GM10248 (cell line): ENCODE measurements at regions not wholly inside any gene's neighbourhood (a gene's known extent, or its start where the extent isn't known, plus 50 kb on each side); places are given as distances from the start of the nearest gene placed in this dataset.

Source experiments
- CTCF ChIA-PET: fragments of 300-600 bp; sonication (Branson Sonifier 250); formaldehyde crosslinking; extraction: SDS; loops from one replicate; lab custom pipeline; 2021; ENCODE audit warnings: antibody characterized with exemption; lab: Yijun Ruan, JAX
- POLR2A ChIA-PET: fragments of 350-650 bp; sonication (Branson Sonifier 250); formaldehyde crosslinking; extraction: SDS; loops from one replicate; lab custom pipeline; 2020; ENCODE audit warnings: antibody characterized with exemption; lab: Yijun Ruan, JAX
- DNase-seq: peaks from one replicate; pipeline ENCODE4 v3.0.0; 2012; ENCODE audit errors: extremely low spot score
- CTCF ChIP-seq: IDR thresholded peaks from 2 replicates; pipeline ENCODE4 v1.5.1; 2012; ENCODE audit warnings: mild to moderate bottlenecking, low read depth; ENCODE audit errors: extremely low read depth, missing control alignments, control extremely low read depth

- TF ChIP-seq CTCF, result no peak
- POLR2A ChIA-PET, result no interaction called here
- CTCF ChIA-PET, result interaction anchor here (1.0 kb wide), 1 partner anchor 14 kb away, joined by 3 read pairs; no protein-coding TSS in a partner anchor
- no peak for DNase-seq
Observed at GRCh38 chr22:44611880-44612496, 90.0 kb upstream of the PRR5 start.

- DNase-seq, result no peak
- ChIA-PET POLR2A (interaction anchor here (0.6 kb wide), 1 partner anchor 75 kb away, joined by 3 read pairs; no protein-coding TSS in a partner anchor), CTCF (interaction anchor here (1.4 kb wide), 1 partner anchor 42 kb away, joined by 4 read pairs; no protein-coding TSS in a partner anchor)
- no peak for TF ChIP-seq CTCF
Observed at GRCh38 chr22:44610071-44610470, 91.9 kb upstream of the PRR5 start.

GRCh38 chr22:44609400-44609988, 92.5 kb upstream of the PRR5 start:
- no peak for TF ChIP-seq CTCF
- CTCF ChIA-PET, result interaction anchor here (1.2 to 1.4 kb wide), 2 partner anchors 17 to 42 kb away, joined by 4 to 5 read pairs; no protein-coding TSS in a partner anchor
- no peak for DNase-seq
- POLR2A ChIA-PET, result no interaction called here

- POLR2A ChIA-PET, result no interaction called here
- CTCF ChIA-PET, result interaction anchor here (1.2 kb wide), 1 partner anchor 17 kb away, joined by 5 read pairs; no protein-coding TSS in a partner anchor
- no peak for DNase-seq
- TF ChIP-seq CTCF, result no peak
Observed at GRCh38 chr22:44608597-44609399, 93.2 kb upstream of the PRR5 start.

- POLR2A ChIA-PET, result no interaction called here
- TF ChIP-seq CTCF, result no peak
Observed at GRCh38 chr22:44606126-44606525, 95.9 kb upstream of the PRR5 start.

GRCh38 chr22:44605486-44605885, 96.5 kb upstream of the PRR5 start:
- DNase-seq, result no peak
- POLR2A ChIA-PET, result no interaction called here
- CTCF ChIA-PET, result no interaction called here
- TF ChIP-seq CTCF, result no peak

More at GRCh38 chr22:44606126-44606525, 95.9 kb upstream of the PRR5 start:
- DNase-seq, result no peak
- CTCF ChIA-PET, result no interaction called here
